Endodermal cell (in vitro differentiated cells): ENCODE measurements at regions not wholly inside any gene's neighbourhood (a gene's known extent, or its start where the extent isn't known, plus 50 kb on each side); places are given as distances from the start of the nearest gene placed in this dataset.

Experiments
- DNase-seq: peaks from one replicate; pipeline ENCODE4 v3.0.0-alpha.2; 2017
- H3K27ac ChIP-seq: 2 replicates; pipeline ENCODE4 v1.5.1; 2013; ENCODE audit warnings: mild to moderate bottlenecking, low read depth, low read length, moderate library complexity
- H3K27me3 ChIP-seq: 2 replicates; pipeline ENCODE4 v1.6.1; 2013; ENCODE audit warnings: mild to moderate bottlenecking, low read length, moderate library complexity; ENCODE audit not compliant: insufficient read depth, control insufficient read depth, poor library complexity, severe bottlenecking
- H3K36me3 ChIP-seq: 2 replicates; pipeline ENCODE4 v1.7.0; 2013; ENCODE audit warnings: mild to moderate bottlenecking, low read length, moderate library complexity; ENCODE audit not compliant: control insufficient read depth, insufficient read depth
- H3K4me1 ChIP-seq: one replicate; pipeline ENCODE4 v1.7.0; 2013; ENCODE audit warnings: low read length; ENCODE audit not compliant: control insufficient read depth, insufficient read depth
- H3K4me3 ChIP-seq: 2 replicates; pipeline ENCODE4 v1.5.1; 2013; ENCODE audit warnings: mild to moderate bottlenecking, low read length, moderate library complexity
- H3K9ac ChIP-seq: 2 replicates; pipeline ENCODE4 v1.6.1; 2013; ENCODE audit warnings: mild to moderate bottlenecking, low read length, moderate library complexity; ENCODE audit not compliant: poor library complexity, severe bottlenecking; ENCODE audit errors: extremely low read depth
- H3K9me3 ChIP-seq: 2 replicates; pipeline ENCODE4 v1.6.1; 2013; ENCODE audit warnings: mild to moderate bottlenecking, low read length, moderate library complexity; ENCODE audit not compliant: control insufficient read depth
- H3K27ac Mint-ChIP-seq: 2 replicates; pipeline ENCODE4 v1.8.0; 2020; ENCODE audit warnings: mixed read lengths
- H3K27me3 Mint-ChIP-seq: 2 replicates; pipeline ENCODE4 v1.8.0; 2021; ENCODE audit warnings: mild to moderate bottlenecking, mixed read lengths; ENCODE audit not compliant: insufficient read depth
- H3K36me3 Mint-ChIP-seq: 2 replicates; pipeline ENCODE4 v1.8.0; 2020; ENCODE audit warnings: low read depth, mixed read lengths
- H3K4me1 Mint-ChIP-seq: 2 replicates; pipeline ENCODE4 v1.8.0; 2020; ENCODE audit warnings: mixed read lengths
- H3K4me3 Mint-ChIP-seq: 2 replicates; pipeline ENCODE4 v1.8.0; 2020; ENCODE audit warnings: mild to moderate bottlenecking, moderate library complexity, mixed read lengths
- H3K9me3 Mint-ChIP-seq: 2 replicates; pipeline ENCODE4 v1.8.0; 2020; ENCODE audit warnings: mild to moderate bottlenecking, mixed read lengths
- CTCF ChIP-seq: fragments of 200-600 bp; sonication (generic); conservative IDR thresholded peaks from 2 replicates; pipeline ENCODE4 v1.5.0; 2021; ENCODE audit warnings: antibody characterized with exemption, mild to moderate bottlenecking
- WGBS, 2 experiments: methylation state at CpG; one replicate each; pipeline versions ENCODE4 v1.1.5 to v1.1.7; 2013; ENCODE audit warnings: missing lambda C conversion rate in 2 of 2, mixed read lengths in 1 of 2; ENCODE audit not compliant: insufficient coverage in 1 of 2, insufficient read length in 1 of 2; 5-methylcytosine and 5-hydroxymethylcytosine counted together

GRCh38 chr2:120574620-120575019 is 161.0 kb upstream of the GLI2 start:
- H3K27me3 Mint-ChIP-seq, result peaks cover 90% of the 10 kb centered on the region
- no peak for DNase-seq
- no peaks in the 10 kb centered on the region for H3K9me3 Mint-ChIP-seq

GRCh38 chr2:120575966-120576365 is 159.7 kb upstream of the GLI2 start:
- Histone ChIP-seq H3K27ac (no peak overlapping the region), H3K4me1 (peaks cover 6% of the 10 kb centered on the region), H3K36me3 (no peaks in the 10 kb centered on the region), H3K4me3 (no peak overlapping the region), H3K9me3 (no peaks in the 10 kb centered on the region), H3K9ac (no peak overlapping the region), H3K27me3 (peaks cover 100% of the 10 kb centered on the region)
- H3K9me3 Mint-ChIP-seq, result no peaks in the 10 kb centered on the region
- no peaks in the 10 kb centered on the region for H3K36me3 Mint-ChIP-seq
- no peak overlapping the region for H3K4me3 Mint-ChIP-seq
- H3K4me1 Mint-ChIP-seq, result peaks cover 16% of the 10 kb centered on the region
- H3K27ac Mint-ChIP-seq, result no peak overlapping the region
- 84 to 87% methylated on average over 4 to 6 of the region's 6 CpGs for WGBS, 2 experiments
- no peak for TF ChIP-seq CTCF
- peaks cover 89% of the 10 kb centered on the region for H3K27me3 Mint-ChIP-seq
- no peak for DNase-seq

More at GRCh38 chr2:120574620-120575019, 161.0 kb upstream of the GLI2 start:
- H3K4me1 Mint-ChIP-seq, result peaks cover 16% of the 10 kb centered on the region
- no peaks in the 10 kb centered on the region for H3K36me3 Mint-ChIP-seq
- WGBS, 2 experiments, result 71 to 78% methylated on average over 4 of the region's 4 CpGs
- H3K4me3 Mint-ChIP-seq, result no peak overlapping the region
- Histone ChIP-seq H3K27ac (no peak overlapping the region), H3K9me3 (no peaks in the 10 kb centered on the region), H3K9ac (no peak overlapping the region), H3K36me3 (no peaks in the 10 kb centered on the region), H3K4me3 (no peak overlapping the region), H3K4me1 (peaks cover 6% of the 10 kb centered on the region), H3K27me3 (peaks cover 87% of the 10 kb centered on the region)
- no peak overlapping the region for H3K27ac Mint-ChIP-seq
- TF ChIP-seq CTCF, result no peak

GRCh38 chr2:120576509-120577474 is 158.9 kb upstream of the GLI2 start:
- Mint-ChIP-seq H3K27ac (no peak overlapping the region), H3K36me3 (no peaks in the 10 kb centered on the region), H3K4me1 (peaks cover 17% of the 10 kb centered on the region), H3K9me3 (no peaks in the 10 kb centered on the region), H3K4me3 (no peak overlapping the region), H3K27me3 (peaks cover 89% of the 10 kb centered on the region)
- Histone ChIP-seq H3K27ac (no peak overlapping the region), H3K4me1 (peaks cover 6% of the 10 kb centered on the region), H3K4me3 (no peak overlapping the region), H3K27me3 (peaks cover 94% of the 10 kb centered on the region), H3K9me3 (no peaks in the 10 kb centered on the region), H3K9ac (no peak overlapping the region), H3K36me3 (no peaks in the 10 kb centered on the region)
- 28 to 35% methylated on average over 31 to 51 of the region's 51 CpGs for WGBS, 2 experiments
- DNase-seq, result no peak
- no peak for TF ChIP-seq CTCF
